ENCODE measurements at regions not wholly inside any gene's neighbourhood (a gene's known extent, or its start where the extent isn't known, plus 50 kb on each side); places are given as distances from the start of the nearest gene placed in this dataset.

- Histone ChIP-seq H3K9me3 (ENCODE audit: control insufficient read depth, low read depth, low read length) (peaks cover 19% of the 10 kb centered on the region), H3K56ac (ENCODE audit: insufficient read length, low read depth, low read length) (no peak overlapping the region), H2BK5ac (ENCODE audit: insufficient read length, low read length) (no peak overlapping the region), H4K91ac (ENCODE audit: insufficient read length, low read depth, low read length) (no peak overlapping the region), H3K79me2 (ENCODE audit: insufficient read depth, low read length) (no peaks in the 10 kb centered on the region), H2BK15ac (ENCODE audit: low read depth, low read length) (no peak overlapping the region), H3T11ph (ENCODE audit: low read length) (no peak overlapping the region), H2BK20ac (ENCODE audit: low read depth, low read length, poor library complexity, severe bottlenecking) (no peak overlapping the region), H4K8ac (replicated peaks; ENCODE audit: insufficient read length, low read depth, low read length) (no peak overlapping the region), H3K14ac (ENCODE audit: insufficient read depth, low read length) (no peak overlapping the region), H3K23me2 (ENCODE audit: insufficient read length, low read depth, low read length, poor library complexity, severe bottlenecking) (no peaks in the 10 kb centered on the region), H3K27me3 (ENCODE audit: insufficient read depth, low read length) (no peaks in the 10 kb centered on the region), H3K4ac (ENCODE audit: low read depth, low read length) (no peak overlapping the region), H4K20me1 (ENCODE audit: control insufficient read depth, insufficient read depth, insufficient read length) (no peaks in the 10 kb centered on the region), H4K5ac (ENCODE audit: insufficient read length, low read depth, low read length) (no peak overlapping the region), H3K9ac (ENCODE audit: extremely low read depth, insufficient read length, low read length) (no peak overlapping the region), H2BK12ac (ENCODE audit: insufficient read length, low read depth, low read length) (no peak overlapping the region), H2BK120ac (ENCODE audit: low read depth, low read length, poor library complexity, severe bottlenecking) (no peak overlapping the region), H3K4me1 (ENCODE audit: insufficient read depth, low read length) (no peaks in the 10 kb centered on the region), H2AFZ (ENCODE audit: low read length) (no peak overlapping the region), H2AK5ac (ENCODE audit: insufficient read length, low read length) (no peak overlapping the region), H3K18ac (ENCODE audit: insufficient read length, low read depth, low read length) (no peak overlapping the region), H3K27ac (ENCODE audit: insufficient read length, low read depth, low read length) (no peak overlapping the region), H3K79me1 (ENCODE audit: insufficient read depth, low read depth, low read length, poor library complexity, severe bottlenecking) (no peaks in the 10 kb centered on the region), H3K23ac (ENCODE audit: insufficient read length, low read depth, low read length) (no peak overlapping the region), H3K4me2 (ENCODE audit: insufficient read depth, insufficient read length, low read length) (no peak overlapping the region)
- Mint-ChIP-seq H3K36me3 (ENCODE audit: insufficient read depth in 1 of 3, low read depth in 3 of 3) (peaks cover 8 to 24% (median 12%) of the 10 kb centered on the region in 3 experiments), H3K4me3 (no peak overlapping the region; a peak in 1 of 5 replicates), H3K27me3 (ENCODE audit: low read depth) (peaks cover 4% of the 10 kb centered on the region), H3K9me3 (peaks cover 36 to 46% of the 10 kb centered on the region in 2 experiments), H3K4me1 (no peaks in the 10 kb centered on the region), H3K27ac (no peak overlapping the region)
- DNase-seq = no peak
- no CpG with 5 or more reads among the region's 2 CpGs for WGBS (ENCODE audit: extremely low coverage, insufficient read length, low lambda C conversion rate)
- no peak for TF ChIP-seq CTCF (conservative IDR thresholded peaks at IDR 0.05)
These were observed 140.7 kb upstream of the LYZL2 start for GRCh38 chr10:30770229-30770628.

Data from H9 (cell line).